GM18861 (cell line): ENCODE measurements at regions not wholly inside any gene's neighbourhood (a gene's known extent, or its start where the extent isn't known, plus 50 kb on each side); places are given as distances from the start of the nearest gene placed in this dataset.
"Not testable (repeated sequence)": the region's sequence is repeated elsewhere in the genome, so short reads cannot be mapped to it uniquely, and the experiment has no call there.

Experiments used
- ATAC-seq: cut with Tn5 transposase; IDR thresholded peaks from one replicate; pipeline ENCODE4 v1.9.1; 2021; ENCODE audit not compliant: unreplicated experiment

DNA sequence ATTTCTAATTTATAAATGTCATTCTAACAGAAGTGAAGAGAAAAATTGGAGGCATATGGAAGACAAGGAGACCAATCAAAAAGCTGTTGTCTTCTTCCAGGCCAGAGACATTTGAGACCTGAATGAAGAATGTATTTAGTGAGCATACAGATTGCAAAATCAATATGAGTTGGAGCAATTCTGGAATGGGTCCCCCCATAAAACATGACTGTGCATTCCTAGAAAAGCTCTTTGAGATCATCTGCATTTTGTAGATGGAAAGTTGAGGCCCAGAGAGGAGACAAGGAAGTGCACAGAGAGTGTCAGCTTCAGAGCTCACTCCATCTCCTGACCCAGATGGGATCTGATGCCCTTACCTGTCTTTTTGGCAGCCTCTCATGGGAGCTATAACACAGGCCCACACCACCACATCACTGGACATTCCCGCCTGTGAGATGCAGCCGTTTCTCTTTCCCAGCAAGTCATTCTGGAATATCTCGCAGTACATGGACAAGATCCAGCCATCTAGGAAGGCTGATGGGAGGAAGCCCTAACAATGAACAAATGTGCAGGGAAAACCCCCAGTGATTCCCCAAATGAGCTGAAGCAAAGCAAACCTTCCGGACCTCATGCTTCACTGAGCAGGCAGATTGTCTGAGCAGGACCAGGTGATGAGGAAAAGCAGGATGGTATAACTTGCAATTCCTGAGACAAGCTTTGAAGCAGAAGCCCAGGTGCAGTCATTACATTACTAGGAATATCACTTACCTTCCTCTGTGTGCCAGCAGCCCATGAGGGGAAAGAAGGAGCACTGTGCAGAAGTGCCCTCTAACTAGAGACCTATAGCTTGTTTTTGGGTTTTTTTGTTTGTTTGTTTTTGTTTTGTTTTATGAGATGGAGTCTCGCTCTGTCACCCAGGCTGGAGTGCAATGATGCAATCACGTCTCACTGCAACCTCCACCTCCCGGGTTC lies 445.6 kb downstream of the PLPP3 start:
- ATAC-seq: no peak

GRCh38 chr1:56132520-56132919 lies 446.8 kb downstream of the PLPP3 start:
- ATAC-seq: no peak

DNA sequence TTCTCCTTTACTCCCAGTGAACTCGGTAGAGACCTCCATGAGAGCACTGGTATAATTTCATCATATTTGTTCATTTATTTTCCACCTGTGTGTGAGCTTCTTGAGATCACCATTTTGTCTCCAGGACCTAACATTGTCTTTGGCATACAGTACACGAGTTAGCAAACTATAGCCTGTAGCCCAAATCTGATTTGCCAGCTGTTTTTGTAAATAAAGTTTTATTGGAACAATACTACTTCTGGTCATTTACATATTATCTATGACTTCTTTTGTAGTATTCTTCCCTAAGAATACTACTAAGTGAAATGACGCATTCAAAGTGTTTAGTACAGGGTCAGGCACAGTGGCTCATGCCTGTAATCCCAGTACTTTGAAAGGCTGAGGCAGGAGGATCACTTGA lies 449.5 kb downstream of the PLPP3 start:
- ATAC-seq: no peak

DNA sequence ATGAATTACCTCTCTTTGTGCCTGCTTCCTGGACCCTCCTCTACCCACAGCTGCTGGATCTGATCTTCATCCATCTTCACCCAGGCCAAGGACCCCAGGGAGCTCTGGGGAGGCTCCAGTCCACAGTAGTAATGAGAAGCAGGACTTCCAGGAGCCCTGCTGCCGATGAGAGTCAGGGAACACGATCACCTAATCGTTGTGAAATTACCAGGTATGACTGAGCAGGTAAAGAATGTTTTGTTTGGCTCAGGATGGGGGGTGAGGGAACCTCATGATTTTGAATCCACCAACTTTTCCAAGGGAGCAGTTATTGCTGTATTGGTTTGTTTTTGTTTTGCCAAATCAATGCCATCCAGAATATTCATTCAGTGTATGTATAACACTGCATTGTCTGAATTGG lies 454.0 kb downstream of the PLPP3 start:
- no peak for ATAC-seq

DNA sequence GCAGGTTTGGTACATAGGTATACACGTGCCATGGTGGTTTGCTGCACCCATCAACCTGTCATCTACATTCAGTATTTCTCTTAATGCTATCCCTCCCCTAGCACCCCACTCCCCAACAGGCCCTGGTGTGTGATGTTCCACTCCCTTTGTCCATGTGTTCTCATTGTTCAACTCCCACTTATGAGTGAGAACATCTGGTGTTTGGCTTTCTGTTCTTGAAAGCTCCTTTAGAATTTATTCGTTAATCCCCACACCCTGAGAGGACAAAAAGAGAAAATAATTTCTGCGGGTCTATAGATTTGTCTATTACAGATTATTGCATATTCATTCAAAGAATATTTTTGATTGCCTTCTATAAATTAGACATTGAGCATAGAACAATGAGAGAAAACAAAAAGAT lies 455.5 kb downstream of the PLPP3 start:
- ATAC-seq: no peak

- no peak for ATAC-seq
These were observed 455.9 kb downstream of the PLPP3 start for GRCh38 chr1:56123421-56123820.

GRCh38 chr1:56120021-56120420 lies 459.3 kb downstream of the PLPP3 start:
- ATAC-seq: no peak

GRCh38 chr1:56118676-56119075 lies 460.7 kb downstream of the PLPP3 start:
- not testable (repeated sequence) for ATAC-seq

GRCh38 chr1:56115701-56116100 lies 463.7 kb downstream of the PLPP3 start:
- no peak for ATAC-seq

- ATAC-seq: no peak
These were observed 465.7 kb downstream of the PLPP3 start for GRCh38 chr1:56113679-56114078.

GRCh38 chr1:56107275-56107638 lies 472.1 kb downstream of the PLPP3 start:
- no peak for ATAC-seq

- no peak for ATAC-seq
These were observed 472.7 kb downstream of the PLPP3 start for GRCh38 chr1:56106531-56107274.

DNA sequence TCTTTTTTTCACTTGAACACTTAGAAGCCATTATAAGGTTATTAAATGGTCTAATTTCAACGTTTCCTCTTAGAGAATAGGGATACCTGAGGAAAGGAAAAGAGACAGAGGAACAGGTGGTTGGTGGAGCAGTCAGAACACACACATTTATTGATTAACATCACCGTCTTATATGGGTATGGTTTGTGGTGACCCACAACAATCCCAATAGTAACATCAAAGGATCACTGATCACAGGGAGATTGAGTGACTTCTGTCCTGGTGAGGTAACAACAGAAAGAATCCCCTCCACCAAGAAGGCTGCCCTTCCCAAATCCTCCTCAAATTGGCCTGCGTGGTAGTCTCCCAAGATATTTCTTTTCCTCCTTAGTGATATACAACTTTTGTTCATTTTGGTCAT lies 474.0 kb downstream of the PLPP3 start:
- no peak for ATAC-seq

GRCh38 chr1:56099766-56100265 lies 479.5 kb downstream of the PLPP3 start:
- ATAC-seq: no peak

DNA sequence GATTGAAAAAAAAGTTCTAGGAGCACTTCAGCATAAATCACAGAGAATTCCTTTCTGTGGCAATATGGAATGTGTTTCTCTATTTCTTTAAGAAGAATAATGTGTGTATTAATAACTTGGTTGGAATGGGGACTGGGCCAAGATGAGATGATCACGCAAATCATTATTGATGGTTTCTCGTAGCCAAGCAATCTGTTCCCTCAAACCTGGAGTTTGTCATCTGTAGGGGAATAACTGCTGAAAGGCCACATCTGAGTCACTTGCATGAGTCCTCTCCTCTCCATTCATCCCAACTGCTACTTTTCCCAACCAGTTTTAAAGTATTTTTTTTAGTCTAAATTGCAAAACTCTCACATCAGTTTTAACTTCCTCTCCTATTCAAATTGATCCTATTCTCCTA lies 480.4 kb downstream of the PLPP3 start:
- ATAC-seq: no peak

GRCh38 chr1:56097713-56098112 lies 481.6 kb downstream of the PLPP3 start:
- no peak for ATAC-seq

GRCh38 chr1:56095696-56096665 lies 483.4 kb downstream of the PLPP3 start:
- no peak for ATAC-seq

DNA sequence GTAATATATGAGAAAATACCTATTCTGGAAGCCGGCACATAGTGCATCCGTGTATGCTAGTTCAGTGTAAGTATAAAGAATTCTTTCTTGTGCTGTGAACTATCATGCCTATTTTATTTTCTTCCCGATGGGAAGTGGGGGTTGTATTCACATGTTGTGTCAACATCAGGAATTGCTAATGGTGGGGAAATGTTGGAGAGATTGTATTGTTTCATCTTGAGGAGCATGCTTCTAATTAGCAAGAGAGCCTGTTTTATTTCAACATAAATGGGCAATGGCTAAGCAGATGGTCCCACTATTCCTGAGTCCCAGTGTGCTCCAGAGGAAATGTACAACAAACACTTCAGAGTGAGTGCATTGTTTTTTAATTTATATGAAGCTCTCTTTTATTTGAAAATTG lies 485.2 kb downstream of the PLPP3 start:
- no peak for ATAC-seq

DNA sequence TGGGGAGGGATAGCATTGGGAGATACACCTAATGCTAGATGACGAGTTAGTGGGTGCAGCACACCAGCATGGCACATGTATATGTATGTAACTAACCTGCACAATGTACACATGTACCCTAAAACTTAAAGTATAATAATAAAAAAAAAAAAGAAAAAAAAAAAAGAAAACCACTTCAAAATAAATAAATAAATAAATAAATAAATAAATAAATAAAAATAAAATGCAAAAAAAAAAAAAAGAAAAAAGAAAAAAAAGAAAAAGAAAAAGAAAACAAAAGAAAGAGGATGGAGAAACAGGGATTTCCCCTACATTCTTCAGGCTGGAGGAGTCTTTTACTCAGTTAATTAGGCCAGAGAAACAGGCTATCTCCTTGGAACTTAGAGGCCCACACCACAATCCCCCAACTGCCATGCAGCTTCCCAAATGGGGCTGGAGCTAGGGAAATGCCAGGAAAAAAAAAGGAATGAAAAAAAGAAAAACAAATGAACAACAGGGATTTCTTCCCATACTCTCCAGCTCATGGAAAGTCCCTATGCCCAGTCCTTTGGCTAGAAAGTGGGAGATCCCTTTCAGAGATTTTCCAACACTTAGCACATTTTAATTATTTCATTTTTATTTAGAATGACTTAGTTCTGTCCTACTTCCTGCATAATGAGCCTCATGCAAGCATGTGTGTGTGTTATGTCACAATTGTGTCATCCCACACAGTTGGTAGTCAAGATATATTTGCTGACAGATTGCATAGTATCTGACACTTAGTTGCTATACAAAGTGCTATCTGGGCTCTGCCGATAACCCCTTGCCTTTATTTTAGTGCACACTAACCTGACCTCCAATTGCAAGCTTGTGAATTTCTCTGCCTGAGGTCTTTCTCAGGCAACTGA lies 486.4 kb downstream of the PLPP3 start:
- no peak for ATAC-seq

DNA sequence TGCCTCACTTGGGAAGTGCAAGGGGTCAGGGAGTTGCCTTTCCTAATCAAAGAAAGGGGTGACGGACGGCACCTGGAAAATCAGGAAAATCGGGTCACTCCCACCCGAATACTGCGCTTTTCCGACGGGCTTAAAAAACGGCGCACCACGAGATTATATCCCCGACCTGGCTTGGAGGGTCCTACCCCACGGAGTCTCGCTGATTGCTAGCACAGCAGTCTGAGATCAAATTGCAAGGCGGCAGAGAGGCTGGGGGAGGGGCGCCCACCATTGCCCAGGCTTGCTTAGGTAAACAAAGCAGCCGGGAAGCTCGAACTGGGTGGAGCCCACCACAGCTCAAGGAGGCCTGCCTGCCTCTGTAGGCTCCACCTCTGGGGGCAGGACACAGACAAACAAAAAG lies 489.5 kb downstream of the PLPP3 start:
- ATAC-seq: not testable (repeated sequence)
